ENCODE measurements at regions not wholly inside any gene's neighbourhood (a gene's known extent, or its start where the extent isn't known, plus 50 kb on each side); places are given as distances from the start of the nearest gene placed in this dataset.

DNA sequence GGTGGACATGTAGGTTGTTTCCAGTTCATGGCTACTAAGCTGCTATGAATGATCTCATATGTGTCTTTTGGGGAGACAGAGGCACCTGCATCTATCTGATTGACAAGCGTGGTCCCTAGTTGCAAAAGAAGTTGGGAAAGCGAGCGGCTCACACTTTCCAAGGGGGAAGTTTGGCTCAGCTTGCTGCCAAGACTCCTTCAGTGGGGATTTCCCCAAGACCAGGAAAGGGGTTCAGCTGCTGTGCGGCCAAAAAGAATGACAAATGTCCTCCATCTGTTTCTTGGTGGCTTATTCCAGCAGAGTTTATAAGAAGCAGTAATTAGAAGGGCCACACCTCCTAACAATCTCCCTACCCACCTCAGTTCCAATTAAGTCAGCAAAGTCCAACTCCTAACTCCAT, 128.5 kb upstream of the GALNT2 start:
- no peak for DNase-seq

DNA sequence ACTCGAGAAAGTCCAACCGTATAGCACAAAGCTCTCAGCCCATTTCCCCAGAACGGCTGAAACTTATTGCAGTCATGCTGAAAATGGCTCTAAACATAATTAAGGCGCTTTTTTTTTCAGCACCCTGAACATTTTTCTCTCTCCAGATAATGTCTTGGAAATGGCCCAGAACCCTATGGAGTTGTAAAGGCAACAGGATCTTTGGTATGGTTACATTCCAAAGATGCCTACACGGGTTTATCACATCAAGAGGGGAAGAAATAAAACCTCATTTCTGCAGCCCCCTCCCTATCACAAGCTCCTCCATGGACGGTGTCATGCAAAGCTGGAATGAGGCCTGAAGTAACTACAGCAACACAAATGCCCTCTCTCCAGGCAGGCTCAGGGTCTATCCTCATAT, 126.4 kb upstream of the GALNT2 start:
- no peak for DNase-seq

DNA sequence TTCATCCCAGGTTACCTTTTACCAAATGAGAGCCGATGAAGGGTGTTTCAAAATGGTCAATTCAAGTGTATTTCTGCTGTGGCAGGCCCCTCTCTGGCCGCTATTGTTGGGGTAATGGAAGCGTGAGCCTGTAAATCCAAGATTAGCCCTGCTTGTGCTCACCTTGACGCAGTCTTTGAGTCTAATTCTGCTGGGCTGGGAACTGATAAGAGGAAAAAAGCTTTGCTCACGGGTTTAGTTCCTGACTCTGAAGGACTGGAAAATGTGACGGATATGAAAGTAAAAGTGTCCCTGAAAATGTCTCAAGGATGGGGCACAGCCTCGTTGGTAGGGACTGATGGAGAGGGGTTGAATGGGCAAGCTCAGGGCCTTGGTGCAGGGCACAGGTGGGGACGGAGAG, 125.9 kb upstream of the GALNT2 start:
- no peak for DNase-seq

DNA sequence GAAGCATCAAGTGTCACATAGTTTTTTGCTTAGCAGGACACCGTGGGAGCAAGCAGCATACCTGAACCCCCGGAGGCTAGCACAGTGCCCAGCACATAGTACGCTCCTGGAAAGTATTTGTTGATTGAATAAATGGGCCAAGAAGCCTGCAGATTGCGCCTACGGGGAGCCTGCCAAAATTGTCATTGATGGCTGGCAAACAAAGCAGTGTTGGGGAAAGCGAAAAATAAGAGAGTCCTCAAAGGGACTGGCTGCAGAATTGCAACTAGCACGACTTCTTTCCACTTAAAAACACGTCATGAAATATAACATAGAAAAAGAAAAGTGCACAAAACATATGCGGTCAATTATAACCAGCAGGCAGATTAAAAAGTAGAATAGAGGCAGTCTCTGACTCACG, 125.2 kb upstream of the GALNT2 start:
- no peak for DNase-seq

DNA sequence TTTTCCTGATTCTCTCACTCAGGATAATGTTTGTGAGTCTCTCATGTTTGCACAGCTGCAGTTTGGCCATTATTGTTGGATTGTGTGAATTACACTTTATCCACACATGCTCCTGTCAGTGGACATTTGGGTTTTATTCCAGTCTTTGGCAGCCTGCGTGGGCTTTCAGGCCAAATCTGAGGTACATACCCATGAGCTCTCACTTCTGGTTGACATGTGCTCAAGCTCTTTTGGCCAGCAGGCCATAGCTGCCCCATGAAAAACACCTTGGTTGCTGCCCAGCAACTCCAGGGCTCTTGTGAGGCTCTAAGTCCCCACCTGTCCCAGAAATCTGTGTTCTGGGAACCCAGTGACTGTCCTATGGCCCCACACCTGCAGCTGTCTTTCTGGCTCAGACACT, 124.5 kb upstream of the GALNT2 start:
- DNase-seq: no peak

DNA sequence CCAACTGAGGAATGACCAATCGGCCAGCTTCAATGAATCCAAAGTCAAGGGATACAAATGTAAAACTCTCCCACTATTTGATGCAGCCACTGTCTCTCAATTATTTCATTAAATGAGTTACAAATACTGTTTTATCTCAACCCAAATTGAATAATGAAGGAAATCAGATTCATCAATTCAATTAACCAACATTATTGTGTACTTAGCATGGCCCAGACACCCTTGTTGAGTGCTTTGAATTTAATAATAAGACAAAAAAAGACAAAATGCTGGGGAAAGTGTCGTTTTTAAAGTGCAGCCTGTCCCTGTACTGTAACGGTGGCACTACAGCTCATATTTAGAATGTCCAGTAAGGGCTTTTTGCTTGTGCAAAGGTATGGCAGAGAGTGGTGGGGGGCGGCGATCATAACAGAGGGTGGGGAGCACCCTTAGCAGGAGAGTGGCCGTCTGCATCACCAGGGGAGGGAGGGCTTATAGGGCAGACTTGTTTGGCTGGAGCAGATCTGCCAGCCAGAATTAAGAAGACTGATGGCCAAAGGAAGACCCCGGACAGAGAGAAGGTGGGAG, 123.8 kb upstream of the GALNT2 start:
- no peak for DNase-seq

DNA sequence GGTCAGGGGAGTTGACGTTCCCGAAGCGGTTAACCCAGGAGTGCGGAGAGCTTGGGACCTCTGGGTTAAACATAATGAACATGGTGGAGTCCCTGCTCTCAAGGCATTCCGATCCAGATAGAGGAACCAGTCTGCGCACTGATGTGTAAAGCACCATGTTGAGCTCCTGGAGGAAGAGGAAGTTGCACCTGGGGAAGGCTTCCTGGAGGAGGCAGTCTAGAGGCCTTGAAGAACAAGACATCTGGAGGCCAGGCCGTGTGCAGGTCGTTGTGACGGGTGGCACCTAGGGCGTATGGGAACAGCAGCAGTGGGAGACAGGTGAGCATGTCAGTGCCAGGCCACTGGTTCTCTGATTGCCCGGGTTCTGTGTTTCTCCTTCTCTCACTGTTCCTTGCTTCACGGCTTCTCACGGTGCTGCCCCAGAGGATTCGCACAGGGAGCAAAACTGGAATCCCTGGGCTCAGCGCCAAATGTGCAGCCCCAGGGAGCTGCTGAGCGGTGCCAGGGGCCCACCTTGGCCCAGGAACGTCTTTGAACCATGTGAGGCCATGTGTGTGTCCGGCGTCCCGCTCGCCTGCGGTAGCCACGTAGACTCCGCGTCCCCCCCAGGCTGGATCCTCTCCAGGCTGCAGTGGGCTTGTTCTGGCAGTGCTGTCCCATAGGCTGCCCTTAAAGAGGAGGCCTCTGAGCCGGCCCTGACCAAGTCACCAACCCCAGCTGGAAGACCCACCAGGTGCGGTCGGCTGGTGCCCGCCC, 122.9 kb upstream of the GALNT2 start:
- no peak for DNase-seq

DNA sequence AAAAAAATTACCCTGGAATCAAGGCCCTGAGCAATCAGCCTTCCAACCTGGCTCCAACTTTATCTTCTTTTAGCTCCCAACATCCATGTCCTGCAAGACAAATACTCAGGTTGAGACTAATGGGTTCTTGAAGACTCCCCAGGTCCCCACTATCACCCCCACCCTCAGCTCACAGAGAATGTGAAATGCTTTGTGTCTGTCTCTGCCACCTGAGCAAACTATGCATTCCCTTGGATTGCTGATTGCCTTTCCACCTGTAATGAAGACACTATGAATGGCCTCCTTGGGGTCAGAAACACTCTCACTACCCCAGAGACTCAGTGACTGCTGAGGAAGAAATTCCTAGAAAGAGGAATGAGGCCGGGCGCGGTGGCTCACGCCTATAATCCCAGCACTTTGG, 121.2 kb upstream of the GALNT2 start:
- DNase-seq: no peak

DNA sequence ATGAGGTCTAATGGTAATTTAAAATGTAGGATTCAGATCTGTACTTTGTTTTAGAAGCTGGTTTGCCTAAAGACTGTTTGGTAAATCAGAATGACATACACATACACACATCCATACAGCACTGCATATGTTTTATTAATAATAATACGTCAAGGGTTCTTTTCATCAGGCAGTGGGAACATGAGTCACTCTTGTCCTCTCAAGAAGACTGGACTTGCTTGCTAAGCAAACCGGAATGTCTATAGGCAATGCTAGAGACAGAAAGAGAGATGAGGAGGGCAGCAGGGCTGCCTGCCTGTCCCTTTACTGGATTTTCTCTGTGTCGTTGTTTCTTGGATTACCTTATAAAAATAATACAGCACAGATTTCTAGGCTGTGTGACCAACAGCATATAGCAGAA, 119.1 kb upstream of the GALNT2 start:
- no peak for DNase-seq

DNA sequence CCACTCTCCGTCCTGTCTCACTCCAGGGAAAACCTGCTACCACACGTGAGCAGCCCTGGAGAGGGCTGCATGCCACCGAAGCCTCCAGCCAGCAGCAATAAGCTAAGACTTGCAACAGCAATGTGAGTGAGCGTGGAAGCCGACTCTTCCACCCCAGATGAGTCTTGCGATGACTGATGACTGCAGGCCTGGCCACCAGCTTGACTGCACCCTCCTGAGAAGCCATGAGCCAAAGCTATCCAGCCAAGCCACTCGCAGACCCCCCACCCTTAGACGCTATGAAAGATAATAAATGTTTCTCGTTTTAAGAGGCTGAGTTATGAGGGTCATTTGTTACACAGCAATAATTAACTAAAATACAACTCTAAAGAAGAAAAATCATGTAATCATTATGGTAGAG, 118.6 kb upstream of the GALNT2 start:
- DNase-seq: no peak

DNA sequence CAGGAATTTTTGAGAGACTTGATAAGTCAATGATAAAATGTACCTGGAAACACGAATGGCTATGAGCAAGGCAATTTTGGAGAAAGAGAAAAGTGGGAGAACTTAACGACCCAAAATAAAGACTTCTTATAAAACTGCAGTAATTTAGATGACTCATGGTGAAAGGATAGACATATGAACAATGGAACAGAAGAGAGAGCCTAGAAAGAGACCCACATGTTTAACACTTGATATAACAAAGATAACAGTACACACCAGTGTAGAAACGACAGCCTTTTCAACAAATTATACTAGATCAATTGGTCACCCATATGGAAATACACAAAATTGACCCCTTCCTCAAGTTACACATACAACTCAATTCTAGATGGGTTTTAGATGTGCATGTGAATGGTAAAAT, 117.5 kb upstream of the GALNT2 start:
- DNase-seq: no peak

DNA sequence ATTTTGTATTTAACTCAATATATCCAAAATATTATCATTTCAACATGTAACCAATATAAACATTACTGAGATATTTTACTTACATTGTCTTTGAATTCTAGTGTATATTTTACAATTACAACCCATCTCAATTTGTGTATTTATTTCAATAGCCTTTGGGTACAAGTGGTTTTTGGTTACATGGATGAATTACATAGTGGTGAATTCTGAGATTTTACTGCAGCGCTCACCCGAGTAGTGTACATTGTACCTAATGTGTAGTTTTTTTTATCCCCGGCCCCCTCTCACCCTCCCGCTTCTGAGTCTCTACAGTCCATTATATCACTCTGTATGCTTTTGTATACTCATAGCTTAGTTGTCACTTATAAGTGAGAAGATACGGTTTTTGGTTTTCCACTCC, 117.0 kb upstream of the GALNT2 start:
- no peak for DNase-seq

DNA sequence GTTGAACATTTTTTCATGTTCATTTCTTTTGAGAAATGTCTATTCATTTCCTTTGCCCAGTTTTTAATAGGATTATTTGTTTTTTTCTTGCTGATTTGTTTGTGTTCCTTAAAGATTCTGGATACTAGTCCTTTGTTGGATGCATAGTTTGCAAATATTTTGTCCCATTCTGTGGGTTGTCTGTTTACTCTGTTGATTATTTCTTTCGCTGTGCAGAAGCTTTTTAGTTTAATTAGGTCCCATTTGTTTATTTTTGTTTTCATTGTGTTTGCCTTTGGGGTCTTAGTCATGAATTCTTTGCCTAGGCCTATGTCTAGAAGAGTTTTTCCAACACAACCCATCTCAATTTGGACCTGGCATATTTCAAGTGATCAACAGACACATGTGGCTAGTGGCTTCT, 116.1 kb upstream of the GALNT2 start:
- DNase-seq: no peak

DNA sequence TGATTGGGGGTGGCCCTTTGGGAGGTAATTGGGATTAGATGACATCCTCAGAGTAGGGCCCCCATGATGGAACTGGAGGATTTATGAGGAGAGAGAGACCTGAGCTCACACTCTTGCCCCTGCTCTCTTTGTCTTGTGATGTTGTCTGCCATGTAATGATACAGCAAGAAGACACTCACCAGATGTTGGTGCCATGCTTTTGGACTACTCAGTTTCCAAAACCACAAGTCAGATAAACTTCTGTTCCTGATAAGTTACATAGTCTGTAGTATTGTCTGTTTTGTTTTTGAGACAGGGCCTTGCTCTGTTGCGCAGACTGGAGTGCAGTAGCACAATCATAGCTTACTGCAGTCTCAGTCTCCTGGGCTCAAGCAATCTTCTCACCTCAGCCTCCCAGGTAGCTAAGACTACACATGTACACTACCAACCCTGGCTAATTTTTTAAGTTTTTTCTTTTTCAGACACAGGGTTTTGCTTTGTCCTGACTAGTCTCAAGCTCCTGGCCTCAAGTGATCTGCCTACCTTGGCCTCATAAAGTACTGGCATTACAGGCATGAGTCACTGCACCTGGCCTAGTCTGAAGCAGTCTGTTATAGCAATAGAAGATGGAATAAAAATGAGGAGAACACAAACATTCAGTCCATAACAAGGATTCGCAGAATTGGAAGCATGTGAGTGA, 115.0 kb upstream of the GALNT2 start:
- DNase-seq: no peak

DNA sequence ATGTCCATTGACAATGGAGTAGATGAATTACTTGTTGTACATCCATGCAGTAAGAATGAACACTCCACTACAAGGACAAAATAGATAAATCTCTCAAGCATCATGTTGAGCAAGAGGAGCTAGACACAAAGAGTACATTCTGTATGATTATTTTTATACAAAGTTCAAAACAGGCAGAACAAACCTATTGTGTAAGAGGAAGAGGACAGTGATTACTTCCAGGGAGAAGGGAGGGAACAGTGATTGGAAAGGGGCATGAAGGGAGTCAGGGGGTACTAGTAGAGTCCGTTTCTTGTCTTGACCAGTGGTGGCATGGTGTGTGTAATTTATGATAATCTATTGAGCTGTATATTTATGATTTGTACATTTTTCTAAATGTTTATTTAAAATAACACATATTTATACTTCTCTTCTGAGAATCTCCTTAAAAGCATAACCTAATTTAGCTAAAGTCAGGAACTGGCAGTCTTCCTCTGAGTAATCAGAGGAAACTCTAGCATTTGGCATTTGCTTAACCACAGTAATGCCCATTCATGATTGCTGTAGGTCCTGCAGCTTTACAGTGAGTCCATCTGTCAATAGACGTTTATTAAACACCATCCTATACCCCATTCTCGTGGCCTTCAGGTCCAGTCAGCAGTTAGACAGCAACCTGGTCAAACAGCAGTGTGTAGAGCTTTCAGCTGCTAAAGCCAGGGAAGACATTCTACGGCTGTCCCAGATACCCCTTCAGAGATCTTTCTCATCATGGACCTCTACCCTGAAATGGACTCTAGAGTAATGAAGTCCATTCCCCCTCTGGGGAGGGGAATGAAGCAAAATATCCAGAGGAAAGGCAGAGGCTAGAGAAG, 114.1 kb upstream of the GALNT2 start:
- no peak for DNase-seq

DNA sequence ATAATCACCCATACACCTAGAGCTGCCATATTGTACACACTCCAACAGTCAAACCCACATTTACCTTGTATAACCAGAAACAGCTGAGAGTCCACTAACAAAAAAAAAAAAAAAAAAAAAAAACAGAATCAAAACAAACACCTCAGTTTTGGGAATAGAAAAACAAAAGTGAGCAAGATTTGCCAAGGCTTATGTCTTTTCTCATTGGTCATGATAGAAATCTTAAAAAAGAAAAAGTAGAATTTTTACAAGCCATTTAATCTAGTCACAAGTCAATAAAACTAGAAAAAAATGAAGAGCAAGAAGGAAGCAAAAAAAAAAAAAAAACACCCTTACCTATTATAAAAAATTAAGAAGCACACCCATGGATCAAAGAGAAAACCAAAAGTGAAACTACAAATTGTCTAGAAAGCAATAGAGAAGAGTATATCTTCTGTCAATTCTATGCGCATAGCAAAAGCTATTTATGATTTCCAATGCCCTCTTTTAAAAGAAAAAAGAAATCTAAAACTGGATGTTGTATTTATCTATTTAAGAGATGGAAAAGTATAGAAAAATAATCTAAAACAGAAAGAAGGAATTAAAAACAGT, 113.2 kb upstream of the GALNT2 start:
- no peak for DNase-seq

DNA sequence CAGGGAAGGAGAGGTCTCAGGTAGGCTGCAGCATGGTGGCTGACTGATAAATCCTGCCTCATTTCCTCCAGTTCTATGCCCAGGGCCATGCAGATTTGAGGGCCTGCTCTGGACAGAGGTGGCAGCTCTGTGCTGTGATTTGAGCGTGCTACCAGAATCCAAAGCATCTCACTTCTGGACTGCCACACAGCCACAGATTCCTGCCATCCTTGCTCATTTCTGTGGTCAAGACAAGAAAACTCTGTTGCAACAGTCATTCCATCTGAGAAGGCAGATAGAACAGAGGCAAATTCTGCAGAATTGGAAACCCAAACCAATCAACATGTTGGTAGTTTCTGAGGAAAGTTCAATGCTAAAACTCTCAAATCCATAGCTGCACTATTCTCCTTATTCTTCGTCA, 102.8 kb upstream of the GALNT2 start:
- DNase-seq: no peak

DNA sequence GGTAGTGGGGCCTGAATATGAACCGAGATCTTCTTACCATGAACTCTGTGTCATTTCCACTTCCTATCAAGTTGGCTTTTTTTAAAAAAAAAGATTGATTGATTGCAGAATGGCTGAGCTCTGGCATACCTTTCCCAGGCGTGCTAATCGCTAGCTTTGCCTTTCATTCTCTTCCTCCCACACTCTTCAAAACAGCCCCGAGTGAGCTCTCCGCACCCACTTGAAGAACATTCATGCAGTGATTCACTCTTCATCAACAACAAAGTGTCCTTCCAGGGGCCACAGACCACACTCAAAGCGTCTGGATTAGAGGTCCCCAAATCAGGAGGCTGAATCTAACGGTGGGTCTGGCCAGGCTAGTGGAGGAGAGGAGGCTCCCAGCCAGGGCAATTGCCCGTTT, 96.3 kb upstream of the GALNT2 start:
- DNase-seq: no peak

DNA sequence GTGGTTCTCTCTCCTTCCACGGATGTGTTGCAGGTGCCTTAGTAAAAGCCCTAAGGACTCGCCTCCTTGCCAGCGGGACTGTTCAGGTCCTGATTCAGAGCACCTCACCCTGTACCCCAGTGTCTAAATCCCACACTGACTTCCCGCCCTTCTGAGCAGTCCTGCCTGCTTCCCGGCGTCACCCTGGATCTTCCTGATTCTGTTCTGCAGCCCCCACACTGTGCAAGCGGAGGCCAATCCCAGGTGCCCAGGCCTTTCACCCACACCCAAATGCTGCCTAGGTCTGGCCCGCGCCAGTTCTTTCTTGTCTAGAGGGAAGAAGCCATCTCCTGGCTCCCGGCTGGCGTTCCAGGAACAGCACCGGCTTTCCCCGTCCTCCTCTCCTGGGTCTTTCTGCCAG, 95.9 kb upstream of the GALNT2 start:
- DNase-seq: no peak

DNA sequence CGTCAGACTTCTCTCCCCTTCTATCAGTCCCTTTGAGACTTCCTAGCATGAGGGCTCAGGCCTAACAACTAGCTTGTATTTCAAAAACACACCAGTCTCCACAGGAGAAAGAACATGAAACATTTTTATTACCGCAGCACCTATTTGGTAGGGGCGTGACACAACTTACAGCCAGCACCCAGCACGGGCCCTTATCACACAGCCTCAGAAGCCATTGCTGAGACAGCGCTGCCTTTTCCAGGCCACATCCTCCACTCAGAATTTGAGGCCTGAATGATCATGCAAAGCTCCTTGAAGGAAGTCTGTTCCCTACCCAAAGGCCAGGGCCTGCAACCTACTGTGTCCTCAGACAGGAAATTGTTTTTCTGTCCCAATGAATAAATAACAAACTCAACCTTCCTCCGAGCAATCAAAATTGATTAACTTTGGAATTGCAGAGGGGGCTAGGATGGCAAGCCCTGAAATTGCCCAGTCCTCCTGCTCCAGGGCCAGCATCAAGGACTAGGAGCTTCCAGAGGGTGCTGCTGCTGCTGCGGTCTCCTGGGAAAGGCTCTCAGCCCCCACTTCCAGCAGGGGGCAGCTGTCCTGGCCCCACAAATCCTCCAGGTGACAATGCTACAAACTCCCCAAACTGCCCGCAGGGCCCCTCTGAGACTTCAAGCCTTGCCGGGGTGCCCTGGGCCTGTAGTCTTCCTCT, 94.3 kb upstream of the GALNT2 start:
- DNase-seq: no peak

DNA sequence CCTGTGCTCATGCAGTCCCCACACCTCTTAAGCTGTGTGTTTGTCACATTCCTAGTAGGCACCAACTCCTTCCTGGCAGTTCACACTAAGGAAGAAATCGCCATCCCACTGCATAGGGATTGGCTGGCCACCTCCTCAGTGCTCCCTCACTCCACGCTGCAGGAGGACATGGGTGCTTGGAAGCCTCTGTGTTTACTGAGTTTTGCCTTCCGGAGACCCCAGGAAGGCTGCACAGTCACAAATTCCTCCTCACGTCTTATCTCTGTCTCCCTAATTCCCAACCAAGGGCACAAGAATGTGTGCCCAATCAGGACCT, 93.8 kb upstream of the GALNT2 start:
- no peak for DNase-seq

DNA sequence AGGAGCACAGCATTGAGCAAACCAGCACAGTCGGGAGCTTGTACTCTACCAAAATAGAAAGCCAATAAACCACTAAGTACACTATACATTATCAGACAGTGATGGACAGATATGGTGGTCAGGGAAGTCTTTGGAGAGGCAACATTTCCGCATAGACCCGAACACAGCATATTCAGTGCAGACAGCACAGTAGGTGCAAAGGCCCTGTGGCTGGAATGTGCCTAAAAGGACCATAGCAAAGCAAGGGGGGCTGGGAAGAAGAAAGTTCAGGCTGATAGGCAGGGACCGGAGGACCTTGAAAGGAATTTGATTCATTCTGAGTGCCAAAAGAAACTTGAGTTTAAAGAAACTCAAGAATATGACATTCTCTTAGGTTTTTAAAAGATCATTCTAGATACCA, 92.0 kb upstream of the GALNT2 start:
- DNase-seq: no peak

DNA sequence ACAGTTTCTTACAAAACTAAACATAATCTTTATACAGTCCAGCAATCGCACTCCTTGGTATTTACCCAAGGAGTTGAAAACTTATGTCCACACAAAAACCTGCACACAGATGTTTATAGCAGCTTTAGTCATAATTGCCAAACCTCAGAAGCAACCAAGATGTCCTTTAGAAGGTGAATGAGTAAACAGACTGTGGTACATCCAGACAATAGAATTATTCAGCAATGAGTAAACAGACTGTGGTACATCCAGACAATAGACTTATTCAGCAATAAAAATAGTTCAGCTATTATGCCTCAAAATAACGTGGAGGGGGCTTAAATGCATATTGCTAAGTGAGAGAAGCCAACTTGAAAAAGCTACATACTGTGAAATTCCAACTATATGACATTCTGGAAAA, 87.0 kb upstream of the GALNT2 start:
- DNase-seq: no peak
